Lower lobe of right lung (tissue), 2 donors: ENCODE measurements at regions not wholly inside any gene's neighbourhood (a gene's known extent, or its start where the extent isn't known, plus 50 kb on each side); places are given as distances from the start of the nearest gene placed in this dataset.
A peak's percentile ranks its signal among the peaks of the same experiment; 100 is the strongest.

Source experiments
- ATAC-seq, 2 donors: fragments of 200-7000 bp; cut with Tn5 transposase; one replicate each; pipeline ENCODE4 v1.9.1; 2020 to 2022; ENCODE audit warnings: mild to moderate bottlenecking in 2 of 2, moderate library complexity in 2 of 2
- DNase-seq: peaks from one replicate; pipeline ENCODE4 v3.0.0-alpha.2; 2020
- H3K27ac ChIP-seq: fragments of 200-600 bp; one replicate; pipeline ENCODE4 v1.8.0; 2022
- H3K27me3 ChIP-seq: fragments of 200-600 bp; one replicate; pipeline ENCODE4 v1.8.0; 2022; ENCODE audit warnings: low read depth
- H3K36me3 ChIP-seq: fragments of 200-600 bp; one replicate; pipeline ENCODE4 v1.8.0; 2022; ENCODE audit warnings: mild to moderate bottlenecking
- H3K4me1 ChIP-seq: fragments of 200-600 bp; one replicate; pipeline ENCODE4 v1.8.0; 2022
- H3K4me3 ChIP-seq: fragments of 200-600 bp; one replicate; pipeline ENCODE4 v1.8.0; 2022; ENCODE audit warnings: mild to moderate bottlenecking
- H3K9me3 ChIP-seq: fragments of 200-600 bp; one replicate; pipeline ENCODE4 v1.8.0; 2022
- intact Hi-C: fragments of 100-400 bp; cut with DNase I; formaldehyde crosslinking; loops from one replicate; pipeline ENCODE4 v1.11.0; 2022
- TF ChIP-seq, protein P1 (sequence below): fragments of 200-600 bp; IDR thresholded peaks from one replicate; pipeline ENCODE4 v1.8.0; 2022; ENCODE audit warnings: antibody characterized with exemption, mild to moderate bottlenecking
- donor health status: DM: no; HTN: yes; CAD: no; lungs with severe emphysema.

DNA sequence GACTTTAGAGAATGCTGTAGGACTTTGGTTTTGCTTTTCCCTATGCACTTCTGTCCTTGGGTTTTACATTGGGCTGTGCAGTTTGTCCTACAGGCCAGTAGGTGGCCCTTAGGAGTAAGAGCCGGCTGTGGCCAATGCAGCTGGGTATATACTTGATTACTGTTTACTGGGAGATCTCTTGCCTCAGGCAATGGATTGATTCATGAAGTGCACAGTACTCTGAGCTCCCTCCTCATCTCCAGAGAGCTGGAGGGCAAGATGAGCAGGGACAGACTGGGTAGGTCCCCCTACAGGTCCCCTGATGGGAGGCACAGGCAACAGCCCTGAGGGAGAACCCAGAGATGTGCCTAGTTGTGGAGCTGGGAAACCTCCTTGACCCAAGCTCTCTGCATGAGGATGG is 103.8 kb upstream of the QRFPR start:
- H3K27me3 ChIP-seq = no peaks in the 10 kb centered on the region
- H3K4me1 ChIP-seq = no peaks in the 10 kb centered on the region
- H3K9me3 ChIP-seq = no peaks in the 10 kb centered on the region
- no peak overlapping the region for H3K4me3 ChIP-seq
- ATAC-seq = peak; percentile 90 to 93
- intact Hi-C loops = loop anchor here (10.0 kb wide), 1 partner anchor 160 kb away; no protein-coding TSS in a partner anchor
- H3K36me3 ChIP-seq = no peaks in the 10 kb centered on the region
- DNase-seq = peak; percentile 56
- H3K27ac ChIP-seq = no peak overlapping the region
- TF ChIP-seq, protein P1, sequence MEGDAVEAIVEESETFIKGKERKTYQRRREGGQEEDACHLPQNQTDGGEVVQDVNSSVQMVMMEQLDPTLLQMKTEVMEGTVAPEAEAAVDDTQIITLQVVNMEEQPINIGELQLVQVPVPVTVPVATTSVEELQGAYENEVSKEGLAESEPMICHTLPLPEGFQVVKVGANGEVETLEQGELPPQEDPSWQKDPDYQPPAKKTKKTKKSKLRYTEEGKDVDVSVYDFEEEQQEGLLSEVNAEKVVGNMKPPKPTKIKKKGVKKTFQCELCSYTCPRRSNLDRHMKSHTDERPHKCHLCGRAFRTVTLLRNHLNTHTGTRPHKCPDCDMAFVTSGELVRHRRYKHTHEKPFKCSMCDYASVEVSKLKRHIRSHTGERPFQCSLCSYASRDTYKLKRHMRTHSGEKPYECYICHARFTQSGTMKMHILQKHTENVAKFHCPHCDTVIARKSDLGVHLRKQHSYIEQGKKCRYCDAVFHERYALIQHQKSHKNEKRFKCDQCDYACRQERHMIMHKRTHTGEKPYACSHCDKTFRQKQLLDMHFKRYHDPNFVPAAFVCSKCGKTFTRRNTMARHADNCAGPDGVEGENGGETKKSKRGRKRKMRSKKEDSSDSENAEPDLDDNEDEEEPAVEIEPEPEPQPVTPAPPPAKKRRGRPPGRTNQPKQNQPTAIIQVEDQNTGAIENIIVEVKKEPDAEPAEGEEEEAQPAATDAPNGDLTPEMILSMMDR = peak; percentile 76

DNA sequence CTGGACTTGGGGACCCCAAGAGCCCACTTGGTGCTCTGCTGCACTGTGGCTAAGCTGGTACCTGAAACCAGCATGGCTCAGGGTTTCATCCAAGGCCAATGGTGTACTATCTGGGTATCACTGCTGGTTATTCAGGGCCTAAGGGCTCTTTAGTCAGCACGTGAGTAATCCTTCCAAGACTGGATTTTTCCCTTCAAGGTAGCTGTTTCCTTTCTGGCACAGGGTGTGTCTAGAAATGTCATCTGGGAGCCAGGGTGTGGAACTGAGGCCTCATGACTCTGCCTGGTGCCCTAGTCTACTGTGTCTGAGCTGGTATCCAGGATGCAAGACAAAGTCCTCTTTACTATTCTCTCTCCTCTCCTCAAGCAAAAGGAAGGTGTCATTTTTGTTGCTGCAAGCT is 99.0 kb upstream of the QRFPR start:
- intact Hi-C loops = loop anchor here (10.0 kb wide), 1 partner anchor 165 kb away; no protein-coding TSS in a partner anchor
- no peak overlapping the region for H3K4me3 ChIP-seq
- no peaks in the 10 kb centered on the region for H3K9me3 ChIP-seq
- H3K27ac ChIP-seq = no peak overlapping the region
- no peaks in the 10 kb centered on the region for H3K4me1 ChIP-seq
- H3K27me3 ChIP-seq = no peaks in the 10 kb centered on the region
- no peak for DNase-seq
- TF ChIP-seq, protein P1 = no peak
- no peak for ATAC-seq
- H3K36me3 ChIP-seq = no peaks in the 10 kb centered on the region

DNA sequence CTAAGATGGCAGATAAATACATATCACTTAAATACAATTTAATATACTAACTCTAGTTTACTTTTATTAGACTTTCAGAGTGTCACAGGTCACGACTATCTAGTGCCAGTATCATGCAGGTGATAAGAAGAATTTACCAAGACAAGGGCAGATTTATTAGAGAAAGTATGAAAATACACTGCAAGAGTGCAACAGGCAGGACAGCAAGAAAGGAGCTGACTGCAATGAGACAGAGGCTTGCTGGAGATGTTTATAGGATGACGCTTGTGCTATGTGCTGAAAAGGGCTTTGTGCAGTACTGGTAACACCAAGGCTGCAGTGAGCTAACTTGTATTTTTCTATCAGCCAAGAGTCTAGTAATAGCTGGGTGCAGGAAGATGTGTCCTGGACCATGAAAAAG is 96.7 kb upstream of the QRFPR start:
- ATAC-seq (no peak), DNase-seq (no peak)
- TF ChIP-seq, protein P1 = no peak
- Histone ChIP-seq H3K9me3 (no peaks in the 10 kb centered on the region), H3K4me3 (no peak overlapping the region), H3K4me1 (no peaks in the 10 kb centered on the region), H3K27me3 (no peaks in the 10 kb centered on the region), H3K36me3 (no peaks in the 10 kb centered on the region), H3K27ac (no peak overlapping the region)
- intact Hi-C loops = no loop called here

DNA sequence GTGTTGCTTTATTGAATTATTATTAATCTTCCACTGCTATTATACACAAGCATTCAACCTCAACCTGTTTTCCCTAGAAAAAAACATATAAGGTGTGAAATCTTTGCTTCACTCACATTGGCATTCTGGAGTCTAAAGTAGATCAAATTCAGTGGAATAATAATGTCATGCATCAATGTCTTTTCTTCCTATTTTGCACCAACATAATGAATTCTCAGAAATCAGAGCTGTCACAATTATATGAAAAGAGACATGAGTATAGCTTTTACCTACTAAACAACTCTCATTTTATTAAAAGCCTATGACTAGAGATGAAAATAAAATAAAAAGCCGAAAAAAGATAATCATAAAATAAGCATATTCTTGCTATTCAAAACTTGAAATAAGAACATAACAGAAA is 96.3 kb upstream of the QRFPR start:
- no peak for ATAC-seq
- TF ChIP-seq, protein P1 = no peak
- intact Hi-C loops = no loop called here

DNA sequence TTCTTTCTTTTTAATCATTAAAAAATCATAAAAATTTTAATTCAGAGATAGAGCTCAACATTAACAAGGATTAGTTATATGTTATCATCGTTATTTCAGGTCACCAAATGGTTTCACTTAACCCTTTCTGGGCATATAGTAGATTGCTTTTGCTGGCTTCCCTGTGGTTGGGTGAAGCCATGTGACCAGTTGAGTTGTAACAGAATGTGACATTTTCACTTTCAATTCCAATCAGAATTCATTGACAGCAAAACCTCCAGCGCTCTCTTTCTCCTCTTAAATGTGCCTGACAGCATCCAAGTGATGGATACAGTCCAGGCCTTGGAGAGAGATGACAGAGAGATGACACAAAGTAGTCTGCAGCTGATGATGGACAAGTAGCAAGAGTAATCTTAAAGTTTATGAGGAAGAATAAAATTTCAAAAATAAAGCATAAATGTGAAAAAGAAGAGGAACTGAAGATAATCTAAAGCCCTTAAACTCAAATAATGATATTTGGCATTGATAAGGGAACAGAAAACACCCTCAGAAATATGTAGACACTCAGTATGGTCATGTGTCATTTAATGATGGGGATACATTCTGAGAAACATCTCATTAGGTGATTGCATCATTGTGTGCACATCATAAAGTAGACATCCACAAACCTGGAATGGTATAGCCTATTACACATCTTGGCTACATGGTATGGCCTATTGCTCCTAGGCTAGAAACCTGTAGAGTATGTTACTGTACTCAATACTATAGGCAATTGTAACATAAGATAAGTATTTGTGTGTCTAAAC is 92.3 kb upstream of the QRFPR start:
- intact Hi-C loops = no loop called here
- no peak overlapping the region for H3K4me3 ChIP-seq
- DNase-seq (no peak), ATAC-seq (no peak)
- no peaks in the 10 kb centered on the region for H3K9me3 ChIP-seq
- H3K4me1 ChIP-seq = no peaks in the 10 kb centered on the region
- H3K27me3 ChIP-seq = no peaks in the 10 kb centered on the region
- H3K27ac ChIP-seq = no peak overlapping the region
- H3K36me3 ChIP-seq = no peaks in the 10 kb centered on the region
- TF ChIP-seq, protein P1 = no peak

More for the DNA sequence above, 96.3 kb upstream of the QRFPR start:
- Histone ChIP-seq H3K4me1 (no peaks in the 10 kb centered on the region), H3K9me3 (no peaks in the 10 kb centered on the region), H3K27me3 (no peaks in the 10 kb centered on the region), H3K27ac (no peak overlapping the region), H3K4me3 (no peak overlapping the region), H3K36me3 (no peaks in the 10 kb centered on the region)
- no peak for DNase-seq
